Stimulated activated naive CD8-positive, alpha-beta T cell treated with anti-CD3 and anti-CD28 coated beads, Interleukin-15, Interleukin-2, amounts not matched to agents 100 U/mL and 50 U/mL, for 24 hours (primary cell): ENCODE measurements at regions not wholly inside any gene's neighbourhood (a gene's known extent, or its start where the extent isn't known, plus 50 kb on each side); places are given as distances from the start of the nearest gene placed in this dataset.

ENCODE experiments used
- ATAC-seq: fragments of 150-1000 bp; cut with Tn5 transposase; one replicate; pipeline ENCODE4 v1.10.0; 2021
- DNase-seq: peaks from one replicate; pipeline ENCODE4 v3.0.0; 2021

GRCh38 chr12:76708296-76708695 is 55.6 kb upstream of the ZDHHC17 start:
- ATAC-seq (no peak), DNase-seq (no peak)

DNA sequence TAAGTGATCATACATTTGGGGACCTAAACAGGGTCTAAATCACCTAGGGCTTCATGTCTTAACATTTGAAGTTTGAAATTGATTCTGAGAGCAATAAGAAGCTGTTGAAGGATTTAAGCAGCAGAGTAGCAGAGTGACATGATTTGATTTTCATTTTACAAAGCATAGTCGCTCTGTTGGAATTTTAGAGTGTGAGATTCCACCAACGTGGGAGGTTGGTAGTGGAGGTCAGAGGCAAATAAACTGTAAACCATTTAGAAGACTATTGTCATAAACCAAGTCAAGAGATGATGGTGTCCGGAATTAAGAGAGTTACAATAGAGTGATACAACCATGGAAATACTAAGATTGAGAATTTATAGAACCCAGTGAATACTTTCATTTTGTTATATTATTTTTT is 52.7 kb upstream of the ZDHHC17 start:
- ATAC-seq (no peak), DNase-seq (no peak)

- DNase-seq = no peak
- no peak for ATAC-seq
Measured at GRCh38 chr12:76713130-76713529, 50.8 kb upstream of the ZDHHC17 start.

DNA sequence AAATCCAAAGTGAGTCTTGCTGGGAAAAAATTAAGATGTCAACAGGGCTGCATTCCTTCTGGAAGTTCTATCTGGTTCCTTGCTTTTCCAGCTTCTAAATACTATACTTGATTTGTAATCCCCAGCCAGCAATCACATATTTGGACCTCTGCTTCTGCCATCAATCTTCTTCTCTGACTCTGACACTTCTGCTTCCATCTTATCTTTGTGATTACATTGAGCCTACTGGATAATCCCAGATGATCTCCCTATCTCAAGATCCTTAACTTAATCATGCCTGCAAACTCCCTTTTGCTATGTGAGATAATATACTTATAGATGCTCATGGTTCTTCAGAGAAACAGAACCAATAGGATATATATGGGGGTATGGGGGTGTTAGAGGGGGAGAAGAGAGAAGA is 49.9 kb upstream of the ZDHHC17 start:
- no peak for DNase-seq
- ATAC-seq = no peak
